ENCODE measurements at regions not wholly inside any gene's neighbourhood (a gene's known extent, or its start where the extent isn't known, plus 50 kb on each side); places are given as distances from the start of the nearest gene placed in this dataset.

DNA sequence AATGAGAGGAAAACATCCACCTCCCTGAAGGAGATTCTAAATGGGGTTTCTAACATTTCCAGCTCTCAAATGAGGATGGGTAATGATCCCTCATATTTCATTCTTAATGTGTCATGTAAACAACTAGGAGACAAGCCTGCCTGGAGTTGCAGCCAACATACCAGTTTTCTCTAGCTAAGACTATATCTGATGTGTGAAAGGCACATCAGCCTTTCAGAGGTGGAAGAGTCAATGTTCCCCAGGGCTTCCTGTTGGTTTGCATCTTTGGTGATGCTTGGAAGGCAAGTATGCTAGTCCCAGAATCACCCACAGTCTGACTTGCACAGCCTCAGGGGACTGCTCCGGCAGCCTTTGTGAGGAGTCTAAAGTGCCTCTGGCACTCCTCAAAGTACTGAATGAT is 921.2 kb downstream of the SQOR start:
- TF ChIP-seq EZH2 (IDR thresholded peaks at IDR 0.05; ENCODE audit: borderline replicate concordance, low read length) (no peak), CTCF (IDR thresholded peaks at IDR 0.05; ENCODE audit: low read length) (no peak)
